ENCODE measurements at regions not wholly inside any gene's neighbourhood (a gene's known extent, or its start where the extent isn't known, plus 50 kb on each side); places are given as distances from the start of the nearest gene placed in this dataset.

DNA sequence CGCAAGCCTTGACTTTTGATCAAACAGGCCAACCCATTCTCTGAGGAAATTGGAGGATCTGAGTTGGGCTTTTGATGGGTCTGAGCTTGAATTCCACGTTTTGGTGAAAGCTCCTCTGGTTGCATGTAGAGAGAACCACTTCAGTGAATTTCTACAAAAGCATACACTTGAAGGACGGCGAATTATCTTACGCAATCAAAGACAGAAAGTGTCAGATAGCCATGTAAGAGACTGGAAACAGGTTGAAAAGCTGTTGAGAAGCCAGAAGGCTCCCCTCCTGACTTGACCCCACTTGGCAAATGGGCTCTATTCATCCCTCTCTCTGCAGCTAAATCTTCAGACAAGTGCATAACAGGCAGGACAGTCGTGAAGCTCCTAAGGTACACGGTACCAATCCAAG lies 809.1 kb downstream of the BCL11B start:
- no peak for DNase-seq

DNA sequence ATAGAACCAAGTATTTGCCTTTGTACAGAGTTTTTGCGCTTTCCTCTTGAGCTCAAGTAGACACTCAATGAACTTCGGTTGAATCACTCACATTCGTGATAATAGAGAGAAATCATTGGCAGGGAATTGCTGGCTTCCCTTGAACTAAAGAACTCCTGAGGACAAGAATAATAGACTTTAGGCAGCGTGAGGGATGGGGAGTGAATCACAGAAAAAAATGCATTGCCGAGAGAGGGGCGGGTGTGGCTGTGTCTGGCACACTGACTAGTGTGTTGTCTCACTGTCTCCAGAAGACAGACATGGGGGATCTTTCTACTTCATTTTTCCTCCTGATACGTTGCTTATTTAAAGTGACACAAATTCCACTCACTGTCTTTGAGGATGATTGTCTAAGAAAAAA lies 805.2 kb downstream of the BCL11B start:
- no peak for DNase-seq

DNA sequence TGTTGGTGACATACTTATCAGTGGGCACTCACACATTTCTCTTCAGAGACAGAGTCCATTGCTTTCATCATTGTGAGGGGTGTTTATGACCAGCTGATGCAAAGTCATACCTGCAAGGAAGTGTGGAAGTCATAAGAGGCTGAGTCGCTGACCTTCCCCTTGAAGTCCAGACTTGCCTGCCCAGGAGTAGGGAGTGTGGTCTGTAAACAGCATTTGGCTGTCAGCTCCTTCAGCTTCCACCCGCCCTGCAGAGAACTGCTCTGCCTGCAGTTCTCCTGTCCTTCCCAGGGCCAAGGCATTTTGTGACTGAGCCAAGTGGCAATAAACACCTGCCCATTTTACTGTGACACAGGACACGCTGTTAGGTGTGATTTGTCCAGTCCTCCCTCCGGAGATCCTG lies 801.3 kb downstream of the BCL11B start:
- DNase-seq: no peak

- no peak for DNase-seq
Observed at GRCh38 chr14:98474900-98475299, 797.1 kb downstream of the BCL11B start.

DNA sequence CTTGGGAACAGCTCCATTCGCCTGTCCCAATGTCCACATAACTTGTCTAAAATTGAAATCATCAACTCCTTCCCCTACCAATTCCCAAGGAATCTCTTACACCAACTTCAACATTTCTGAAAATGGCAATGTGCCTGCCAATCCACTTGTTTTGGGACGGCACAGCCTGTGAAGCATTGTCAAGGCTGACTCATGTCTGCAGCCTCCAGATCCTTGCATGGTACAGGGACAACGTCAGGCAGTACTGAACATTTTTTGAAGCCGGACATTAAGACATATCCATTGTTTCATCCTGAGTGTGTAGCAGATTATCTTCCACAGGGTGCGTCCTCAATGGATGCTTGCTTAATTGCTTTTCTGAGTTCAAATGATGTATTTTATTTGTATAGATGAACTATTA lies 794.1 kb downstream of the BCL11B start:
- DNase-seq: no peak

DNA sequence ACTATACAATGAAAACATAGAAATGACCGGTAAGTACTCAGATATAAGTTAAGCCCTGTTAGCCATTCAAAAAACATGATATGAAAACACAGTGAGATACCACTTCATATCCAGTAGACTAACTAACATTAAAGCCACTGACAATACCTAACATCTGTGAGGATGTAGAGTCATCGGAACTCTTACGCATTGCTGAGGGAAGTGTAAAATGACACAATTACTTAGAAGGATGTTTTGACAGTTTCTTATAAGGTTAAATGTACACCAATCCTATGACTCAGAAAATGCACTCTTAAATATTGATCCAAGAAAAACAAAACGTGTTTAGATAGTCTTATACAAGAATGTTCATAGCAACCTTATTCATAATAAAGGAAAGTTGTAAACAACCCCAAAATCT lies 782.9 kb downstream of the BCL11B start:
- no peak for DNase-seq

- no peak for DNase-seq
Observed at GRCh38 chr14:98494582-98494981, 777.4 kb downstream of the BCL11B start.

GRCh38 chr14:98498019-98498885 lies 773.7 kb downstream of the BCL11B start:
- DNase-seq: no peak

DNA sequence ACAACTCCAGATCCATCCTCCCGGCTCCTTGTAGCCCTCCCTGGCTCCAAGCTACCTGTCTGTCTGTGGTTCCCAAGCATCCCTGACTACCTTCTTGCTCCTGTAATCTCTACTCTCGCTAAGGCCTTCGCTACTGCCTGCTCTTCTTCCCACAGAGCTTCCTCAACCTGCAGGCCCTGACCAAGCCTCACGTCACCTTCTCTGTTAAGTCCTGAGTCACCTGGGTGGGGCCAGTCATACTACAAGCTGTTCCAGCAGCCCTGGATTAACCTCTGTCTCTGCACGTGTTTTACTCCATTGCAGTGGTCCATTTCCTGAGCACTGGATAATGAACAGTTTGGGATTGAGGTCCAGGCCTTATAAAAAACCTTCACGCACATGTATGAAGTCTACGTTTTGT lies 770.7 kb downstream of the BCL11B start:
- no peak for DNase-seq

DNA sequence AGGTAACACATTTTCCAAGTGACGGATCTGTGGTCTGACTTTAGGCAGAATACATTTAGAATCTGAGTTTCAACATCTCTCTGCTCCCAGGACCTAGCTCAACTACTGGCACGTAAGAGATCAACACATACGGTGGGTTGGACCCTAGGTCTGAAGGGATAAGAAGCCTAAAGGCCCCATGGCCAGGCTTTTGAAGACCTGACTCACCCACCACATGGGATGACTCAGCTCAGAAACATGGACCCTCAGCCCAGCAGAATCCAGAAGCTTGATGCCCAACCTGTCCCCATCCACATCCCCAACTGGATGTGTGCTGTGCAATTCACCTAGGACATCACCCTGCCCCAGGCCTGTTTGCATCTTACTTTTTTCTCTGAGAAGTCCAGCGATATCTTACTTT lies 770.2 kb downstream of the BCL11B start:
- DNase-seq: no peak

GRCh38 chr14:98503086-98503815 lies 768.7 kb downstream of the BCL11B start:
- DNase-seq: no peak

DNA sequence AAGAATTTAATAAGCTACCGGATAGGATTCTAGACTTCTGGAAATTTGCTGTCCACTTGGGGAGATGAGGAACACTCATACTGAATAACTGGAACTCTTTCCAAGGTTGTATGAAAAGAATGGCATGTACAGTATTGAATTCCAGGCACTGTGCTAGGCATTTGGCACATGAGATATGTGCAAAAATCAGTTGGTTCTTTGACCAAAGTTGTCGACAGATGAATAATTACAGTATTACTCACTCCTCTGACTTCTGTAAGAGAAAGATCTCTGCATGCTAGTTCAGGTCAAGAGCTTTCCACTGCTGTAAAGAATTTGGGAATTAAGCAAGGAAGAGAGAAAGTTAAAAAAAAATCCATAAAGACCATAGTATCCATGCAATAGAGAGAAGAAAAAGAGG lies 764.7 kb downstream of the BCL11B start:
- no peak for DNase-seq

DNA sequence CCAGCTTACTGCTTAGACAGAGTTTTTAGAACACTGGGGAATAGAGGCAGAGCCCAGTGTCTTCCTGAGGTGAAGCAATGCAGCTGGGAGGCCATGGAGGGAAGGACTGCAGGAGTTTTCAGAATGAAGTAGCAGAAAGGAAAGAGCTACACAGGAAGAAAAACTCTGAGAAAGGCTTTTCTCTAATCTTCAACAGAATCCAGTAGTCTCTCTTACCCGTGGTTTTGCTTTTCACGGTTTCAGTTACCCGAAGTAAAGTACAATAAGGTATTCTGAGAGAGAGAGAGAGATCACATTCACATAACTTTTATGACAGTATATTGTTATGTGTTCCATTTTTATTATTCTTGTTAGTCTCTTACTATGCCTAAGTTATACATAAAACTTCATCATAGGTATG lies 761.6 kb downstream of the BCL11B start:
- DNase-seq: no peak

DNA sequence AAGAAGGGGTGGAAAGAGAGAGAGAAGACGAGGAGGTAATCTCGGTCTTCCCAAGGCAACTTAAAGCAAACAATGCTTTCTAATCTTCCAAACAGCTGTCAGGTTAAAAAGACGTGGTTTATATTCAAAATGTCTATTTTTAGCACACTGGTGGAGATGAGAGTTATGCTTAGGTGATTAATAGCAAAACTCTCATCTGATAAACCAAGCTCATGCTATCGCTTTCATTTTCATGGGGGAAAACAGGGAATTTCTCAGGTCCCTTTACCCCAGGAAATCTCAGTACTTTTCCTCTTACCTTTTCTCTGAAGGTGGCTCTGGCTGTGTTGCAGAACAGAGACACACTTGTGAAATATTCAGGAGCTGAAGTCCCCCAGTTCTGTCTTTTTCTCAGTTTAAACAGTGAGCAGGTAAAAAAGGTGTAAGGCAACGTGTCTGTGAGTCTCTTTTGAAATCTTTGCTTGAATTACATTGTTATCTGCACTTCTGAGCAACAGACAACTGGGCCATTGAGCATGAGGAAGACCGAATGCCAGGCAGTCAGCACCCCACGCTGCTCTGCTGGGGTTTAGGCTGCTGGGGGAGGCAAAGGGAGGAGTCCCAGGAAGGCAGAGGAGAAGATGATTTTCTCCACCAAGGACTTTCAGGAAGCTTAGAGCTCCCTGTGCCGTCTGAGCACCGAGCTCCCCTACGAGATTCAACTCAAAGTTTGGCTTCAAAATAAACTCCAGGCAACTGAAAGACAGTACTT lies 759.3 kb downstream of the BCL11B start:
- no peak for DNase-seq

DNA sequence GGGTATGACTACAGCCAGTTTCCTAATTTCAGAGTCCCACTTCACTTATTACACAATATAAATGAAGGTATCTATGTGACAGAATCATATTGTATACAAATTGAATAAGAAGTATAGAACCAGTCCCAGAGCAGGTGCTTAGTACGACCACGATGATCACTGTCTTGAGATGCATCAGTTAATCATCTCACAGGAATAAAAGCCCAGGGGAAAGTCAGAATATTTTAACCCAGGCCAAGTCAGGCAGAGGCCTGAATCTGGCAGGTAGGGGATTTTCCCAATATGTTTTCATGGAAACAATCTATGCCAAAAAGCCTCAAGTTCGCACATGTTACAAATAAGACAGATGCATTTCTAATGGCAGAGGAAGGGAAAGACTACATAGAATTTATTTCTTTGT lies 758.4 kb downstream of the BCL11B start:
- no peak for DNase-seq

DNA sequence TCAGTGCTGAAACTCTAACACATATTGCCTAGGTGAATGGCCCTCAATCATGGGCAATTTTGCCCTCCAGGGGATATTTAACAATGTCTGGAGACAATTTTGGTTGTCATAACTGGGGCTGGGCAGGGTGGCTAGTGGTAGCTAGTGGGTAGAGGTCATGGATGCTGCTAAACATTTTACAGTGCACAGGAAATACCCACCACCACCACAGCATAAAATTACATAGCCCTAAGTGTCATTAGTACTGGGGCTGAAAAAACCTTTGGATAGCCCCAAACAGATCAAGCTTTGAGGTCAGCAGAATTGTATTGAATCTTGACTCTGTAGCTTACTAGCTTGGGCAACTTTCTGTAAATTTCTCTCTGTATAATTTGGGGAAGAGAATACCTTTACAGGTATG lies 758.0 kb downstream of the BCL11B start:
- DNase-seq: peak; percentile 62

DNA sequence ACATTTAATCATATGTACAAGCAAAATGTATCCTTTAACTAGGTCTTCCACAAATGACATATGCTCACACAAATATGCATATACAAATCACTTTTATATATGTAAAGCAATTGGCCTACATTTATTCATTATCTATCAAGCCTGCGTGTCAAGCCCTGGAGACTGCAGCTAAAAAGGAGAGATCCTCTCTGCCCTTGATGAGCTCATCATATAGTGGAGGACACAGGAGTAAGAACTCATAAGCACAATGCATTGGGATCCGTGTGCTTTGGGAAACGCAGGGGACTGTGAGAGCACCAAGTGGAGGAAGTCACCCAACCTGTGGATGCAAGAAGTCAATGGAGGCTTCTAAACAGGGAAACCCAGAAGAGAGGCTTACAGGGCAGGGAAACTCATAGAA lies 735.7 kb downstream of the BCL11B start:
- DNase-seq: no peak

- DNase-seq: no peak
Observed at GRCh38 chr14:98542316-98542715, 729.7 kb downstream of the BCL11B start.

DNA sequence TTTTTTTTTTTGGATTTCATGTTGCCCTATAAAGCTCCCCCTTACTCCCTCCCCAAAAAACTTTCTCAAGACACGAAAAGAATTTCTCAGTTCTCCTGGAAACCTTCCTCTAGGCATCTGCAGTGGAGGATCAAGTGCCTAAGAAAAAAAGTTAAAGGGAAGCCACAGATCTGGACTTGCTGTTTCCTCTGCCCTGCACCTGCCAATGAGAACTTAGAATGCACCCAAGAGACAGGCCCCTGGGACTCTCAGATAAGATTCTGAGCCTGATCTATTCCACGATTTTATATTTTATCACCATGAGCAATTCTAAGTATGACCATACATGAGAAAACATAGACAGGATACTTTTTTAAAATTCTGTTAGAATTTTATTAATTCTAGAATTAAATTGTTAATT lies 728.9 kb downstream of the BCL11B start:
- no peak for DNase-seq

- DNase-seq: no peak
Observed at GRCh38 chr14:98544174-98544573, 727.8 kb downstream of the BCL11B start.

DNA sequence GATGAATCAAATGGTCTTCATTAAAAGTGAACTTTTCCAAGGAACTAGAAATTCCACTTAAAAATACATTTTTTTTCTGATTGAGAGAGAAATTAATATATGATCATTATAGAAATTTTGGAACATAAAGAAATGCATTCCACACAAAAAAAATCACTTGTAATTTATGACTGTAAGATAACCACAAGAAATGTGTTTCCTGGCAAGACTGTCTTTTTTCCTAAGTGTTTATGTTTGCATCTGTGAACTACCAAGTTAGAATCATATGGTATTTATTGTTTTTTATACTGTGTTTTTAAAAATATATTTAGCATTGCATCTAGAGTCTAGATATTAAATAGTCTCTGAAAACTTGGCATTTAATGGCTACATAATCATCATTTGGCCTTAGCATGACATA lies 726.8 kb downstream of the BCL11B start:
- DNase-seq: no peak

- DNase-seq: no peak
Observed at GRCh38 chr14:98548071-98548686, 723.8 kb downstream of the BCL11B start.

DNA sequence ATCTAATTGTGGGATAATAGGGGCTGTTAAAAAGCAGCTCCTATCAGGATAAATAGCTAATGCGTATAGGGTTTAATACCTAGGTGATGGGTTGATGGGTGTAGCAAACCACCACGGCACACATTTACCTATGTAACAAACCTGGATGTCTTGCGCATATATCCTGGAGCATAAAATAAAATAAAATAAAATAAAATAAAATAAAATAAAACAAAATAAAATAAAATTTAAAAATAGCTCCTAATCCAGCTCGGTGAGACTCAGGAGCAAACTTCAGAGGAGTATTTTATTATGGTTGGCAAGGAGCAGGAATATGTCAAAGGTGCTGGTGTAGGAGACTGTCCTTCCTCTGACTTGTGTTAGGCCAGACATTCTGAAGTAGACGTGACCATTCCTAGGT lies 721.0 kb downstream of the BCL11B start:
- DNase-seq: no peak

Data from COR-L47 (cell line).